ENCODE measurements at regions not wholly inside any gene's neighbourhood (a gene's known extent, or its start where the extent isn't known, plus 50 kb on each side); places are given as distances from the start of the nearest gene placed in this dataset.

DNA sequence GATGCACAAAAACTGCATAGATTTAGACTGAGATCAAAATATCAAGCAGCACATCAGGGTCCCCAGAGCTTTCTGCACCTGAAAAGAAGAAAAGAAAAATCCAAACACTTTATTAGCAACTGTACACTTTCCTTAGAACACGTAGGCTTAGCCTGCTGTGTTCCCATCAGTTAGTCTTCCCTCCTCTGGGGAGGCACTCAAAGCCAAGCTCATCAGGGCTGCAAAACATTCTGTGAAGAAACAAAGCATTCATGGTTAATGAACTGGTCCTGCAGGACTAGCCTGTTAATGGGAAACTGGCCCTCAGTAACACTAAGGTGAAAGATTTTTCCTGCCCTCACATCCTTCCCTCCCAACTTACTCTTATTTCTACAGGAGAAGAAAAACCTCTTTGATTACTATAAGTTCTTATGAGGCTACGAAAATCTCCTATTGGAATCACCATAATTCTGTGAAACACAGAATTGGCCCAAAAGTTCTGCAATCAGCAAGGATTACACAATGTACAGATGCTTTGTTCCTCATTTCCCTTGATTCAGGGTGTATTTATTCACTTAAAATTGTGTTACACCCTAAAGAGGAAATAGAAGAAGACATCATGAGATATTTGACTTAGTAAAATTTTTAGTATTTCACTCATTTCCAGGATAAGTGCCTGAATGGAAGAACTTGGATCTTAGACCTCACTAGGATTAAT is 901.0 kb upstream of the MAP3K7 start:
- ATAC-seq (ENCODE audit: low FRiP score) (no peak), DNase-seq (ENCODE audit: low spot score) (no peak)
- TF ChIP-seq, protein P1, sequence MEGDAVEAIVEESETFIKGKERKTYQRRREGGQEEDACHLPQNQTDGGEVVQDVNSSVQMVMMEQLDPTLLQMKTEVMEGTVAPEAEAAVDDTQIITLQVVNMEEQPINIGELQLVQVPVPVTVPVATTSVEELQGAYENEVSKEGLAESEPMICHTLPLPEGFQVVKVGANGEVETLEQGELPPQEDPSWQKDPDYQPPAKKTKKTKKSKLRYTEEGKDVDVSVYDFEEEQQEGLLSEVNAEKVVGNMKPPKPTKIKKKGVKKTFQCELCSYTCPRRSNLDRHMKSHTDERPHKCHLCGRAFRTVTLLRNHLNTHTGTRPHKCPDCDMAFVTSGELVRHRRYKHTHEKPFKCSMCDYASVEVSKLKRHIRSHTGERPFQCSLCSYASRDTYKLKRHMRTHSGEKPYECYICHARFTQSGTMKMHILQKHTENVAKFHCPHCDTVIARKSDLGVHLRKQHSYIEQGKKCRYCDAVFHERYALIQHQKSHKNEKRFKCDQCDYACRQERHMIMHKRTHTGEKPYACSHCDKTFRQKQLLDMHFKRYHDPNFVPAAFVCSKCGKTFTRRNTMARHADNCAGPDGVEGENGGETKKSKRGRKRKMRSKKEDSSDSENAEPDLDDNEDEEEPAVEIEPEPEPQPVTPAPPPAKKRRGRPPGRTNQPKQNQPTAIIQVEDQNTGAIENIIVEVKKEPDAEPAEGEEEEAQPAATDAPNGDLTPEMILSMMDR (IDR thresholded peaks at IDR 0.05), result no peak

DNA sequence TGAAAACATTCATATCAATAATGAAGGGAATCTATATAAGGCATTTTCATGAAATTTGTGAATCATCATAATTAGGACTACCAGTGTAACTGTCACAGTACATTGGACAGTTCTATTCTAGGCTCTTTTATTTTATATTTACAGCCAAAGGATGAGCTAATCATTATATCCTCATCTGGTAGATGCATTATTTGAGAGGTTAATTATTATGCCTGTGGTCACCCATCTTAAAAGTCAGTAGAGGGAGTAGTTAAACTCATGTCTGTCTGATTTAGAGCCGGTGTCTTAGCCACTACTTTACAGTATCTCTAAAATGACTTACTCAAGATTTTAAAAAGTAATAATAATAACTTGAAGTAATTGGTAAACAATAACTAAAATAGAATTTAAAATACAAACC is 899.3 kb upstream of the MAP3K7 start:
- ATAC-seq (ENCODE audit: low FRiP score) (no peak), DNase-seq (ENCODE audit: low spot score) (no peak)
- TF ChIP-seq, protein P1 (IDR thresholded peaks at IDR 0.05), result no peak

DNA sequence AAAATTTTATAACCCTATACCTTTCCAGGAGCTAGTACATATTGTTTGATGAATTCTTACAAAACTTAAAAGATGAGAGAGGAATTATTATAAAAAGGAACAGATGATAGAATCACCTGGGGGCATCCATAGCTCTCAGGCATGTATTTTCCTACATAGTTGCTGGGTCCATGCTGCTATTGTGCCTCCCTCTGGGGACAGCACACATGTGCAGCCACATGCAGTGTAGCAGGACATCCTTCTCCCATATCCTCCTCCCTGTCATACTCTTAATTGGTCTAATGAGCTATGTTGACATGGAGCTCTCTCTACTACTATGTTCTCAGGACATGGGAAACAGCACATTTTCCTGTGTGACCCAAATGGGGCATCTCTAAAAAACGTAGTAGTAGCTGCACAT is 898.2 kb upstream of the MAP3K7 start:
- TF ChIP-seq, protein P1 (IDR thresholded peaks at IDR 0.05), result no peak
- no peak for DNase-seq (ENCODE audit: low spot score)
- ATAC-seq (ENCODE audit: low FRiP score), result no peak

DNA sequence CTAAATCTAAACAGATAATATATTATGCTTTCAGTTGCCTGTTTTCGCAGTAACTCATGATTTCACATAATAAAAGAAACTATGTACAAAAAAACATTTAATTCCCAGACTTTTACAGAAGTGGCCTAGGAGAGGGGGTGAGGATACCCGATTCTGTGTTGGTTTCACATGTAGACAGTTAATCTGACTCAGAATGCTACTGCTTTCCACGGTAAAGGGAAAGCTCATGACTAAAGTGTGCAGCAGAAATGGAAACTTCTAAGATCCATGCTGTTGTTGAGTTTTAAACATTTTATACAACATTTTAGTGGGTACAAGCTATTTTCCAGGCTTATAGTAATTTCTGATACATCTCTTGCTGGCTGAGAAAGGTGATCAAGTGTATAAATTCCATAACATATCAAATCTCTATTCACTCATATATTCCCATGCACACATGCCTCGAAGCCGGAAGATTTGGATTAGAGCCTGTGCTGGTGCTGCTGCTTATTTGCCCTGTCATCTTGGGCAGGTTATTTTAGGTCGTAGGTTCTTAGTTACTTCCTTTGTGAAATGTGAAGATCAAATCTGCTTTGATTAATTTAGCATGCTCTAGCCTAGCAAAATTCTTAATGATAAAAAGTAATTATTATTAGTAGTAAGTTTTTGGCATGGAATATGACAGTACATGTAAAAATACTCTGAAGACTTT is 896.7 kb upstream of the MAP3K7 start:
- no peak for DNase-seq (ENCODE audit: low spot score)
- ATAC-seq (ENCODE audit: low FRiP score), result no peak
- TF ChIP-seq, protein P1 (IDR thresholded peaks at IDR 0.05), result no peak

DNA sequence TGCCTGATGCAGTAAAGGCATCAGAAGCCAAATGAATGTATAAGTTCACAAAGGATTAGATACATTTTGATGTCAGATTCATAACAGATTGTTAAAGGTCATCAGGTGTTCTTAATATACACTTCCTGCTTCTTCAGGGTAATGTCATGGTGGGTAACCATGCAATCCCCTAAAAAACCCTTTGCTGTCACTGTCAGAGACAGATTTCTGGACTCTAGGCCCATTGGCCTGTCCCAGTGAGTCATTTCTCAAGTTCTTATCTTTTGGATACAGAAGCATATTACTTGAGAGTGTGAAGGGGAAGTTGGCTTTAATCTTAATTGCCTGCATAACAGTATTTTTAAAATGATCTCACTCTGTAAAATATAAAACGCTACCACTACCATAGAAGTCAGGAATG is 895.6 kb upstream of the MAP3K7 start:
- TF ChIP-seq, protein P1 (IDR thresholded peaks at IDR 0.05), result no peak
- DNase-seq (ENCODE audit: low spot score), result no peak
- ATAC-seq (ENCODE audit: low FRiP score), result no peak

DNA sequence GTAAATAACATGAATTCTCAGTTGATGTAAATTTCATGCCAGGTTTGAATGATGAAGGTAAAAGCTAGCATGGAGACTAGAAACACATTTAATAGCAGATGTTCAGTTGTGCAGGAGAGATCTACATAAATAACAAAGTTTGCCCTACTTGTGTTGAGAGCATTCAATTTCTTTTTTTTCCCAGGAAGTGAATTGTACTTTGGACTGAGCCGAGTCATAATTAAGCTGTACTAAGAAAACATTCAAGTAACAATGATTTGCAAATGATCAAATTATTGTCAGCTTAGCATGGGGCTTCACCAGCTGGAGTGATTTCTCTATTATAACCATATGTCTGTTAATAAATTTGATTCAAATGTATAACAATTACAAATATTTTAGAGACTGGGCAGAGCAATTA is 893.5 kb upstream of the MAP3K7 start:
- TF ChIP-seq, protein P1 (IDR thresholded peaks at IDR 0.05), result no peak
- no peak for DNase-seq (ENCODE audit: low spot score)
- ATAC-seq (ENCODE audit: low FRiP score), result no peak

DNA sequence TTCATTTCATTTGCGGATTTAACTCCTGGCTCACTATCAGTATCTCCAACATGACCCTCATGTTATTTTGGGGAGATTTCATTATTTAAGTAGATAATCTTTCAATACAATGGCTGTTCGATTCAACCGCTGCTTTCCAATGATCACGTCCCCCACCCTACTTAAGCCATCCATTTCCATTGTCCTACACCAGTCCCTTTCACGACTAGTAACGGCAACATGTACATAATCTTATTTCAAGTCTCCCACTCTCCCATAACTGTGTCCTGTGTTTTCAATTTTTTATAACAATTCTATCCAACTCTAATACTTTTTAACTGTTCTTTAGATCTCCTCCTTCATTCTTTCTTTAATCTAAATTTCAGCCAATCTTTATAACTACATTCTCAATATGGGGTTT is 890.8 kb upstream of the MAP3K7 start:
- TF ChIP-seq, protein P1 (IDR thresholded peaks at IDR 0.05), result no peak
- no peak for ATAC-seq (ENCODE audit: low FRiP score)
- DNase-seq (ENCODE audit: low spot score), result no peak
